Endothelial cell of umbilical vein (primary cell): ENCODE measurements at regions not wholly inside any gene's neighbourhood (a gene's known extent, or its start where the extent isn't known, plus 50 kb on each side); places are given as distances from the start of the nearest gene placed in this dataset.
"Not testable (repeated sequence)": the region's sequence is repeated elsewhere in the genome, so short reads cannot be mapped to it uniquely, and the experiment has no call there.

Experiments
- BruUV-seq: library from RNA; stranded (reverse); fragments of 400-500 nt; replicated peaks from 2 replicates; lab custom pipeline; 2021; lab: Mats Ljungman, UMichigan
- CTCF ChIA-PET: fragments of 300-600, 350-600 bp; sonication (Branson Sonifier 250); formaldehyde crosslinking; loops from one replicate; lab custom pipeline; 2021; ENCODE audit warnings: antibody characterized with exemption, inconsistent platforms; lab: Charles Lee
- POLR2A ChIA-PET: fragments of 300-600, 350-600 bp; sonication (Branson Sonifier 250); formaldehyde crosslinking; loops from one replicate; lab custom pipeline; 2021; ENCODE audit warnings: antibody characterized with exemption, inconsistent platforms; lab: Charles Lee
- DNase-seq: peaks from one replicate; pipeline ENCODE4 v3.0.0-alpha.2; 2011; ENCODE audit warnings: low read depth, low spot score
- FAIRE-seq: peaks from 2 replicates; lab custom pipeline; 2011; peaks lifted over from hg19 to GRCh38; lab: Jason Lieb, UNC
- H2AFZ ChIP-seq: 2 replicates; pipeline ENCODE4 v1.6.0; 2012; ENCODE audit warnings: low read depth, low read length, control low read depth, inconsistent platforms
- H3K27ac ChIP-seq: 2 replicates; pipeline ENCODE4 v1.5.1; 2011; ENCODE audit warnings: low read depth, mild to moderate bottlenecking, control low read depth, low read length, moderate library complexity; ENCODE audit not compliant: insufficient read depth
- H3K27me3 ChIP-seq, 2 experiments: 2 replicates each; pipeline versions ENCODE4 v1.6.0 to v1.6.1; 2011; ENCODE audit warnings: low read length in 2 of 2, mixed read lengths in 1 of 2; ENCODE audit not compliant: control insufficient read depth in 2 of 2, insufficient read depth in 2 of 2
- H3K36me3 ChIP-seq, 2 experiments: 2 replicates in 1 of 2; 3 replicates in 1 of 2; pipeline ENCODE4 v1.5.1; 2011; ENCODE audit warnings: low read length in 2 of 2, mild to moderate bottlenecking in 1 of 2, moderate library complexity in 1 of 2; ENCODE audit not compliant: control insufficient read depth in 2 of 2, insufficient read depth in 2 of 2; ENCODE audit errors: extremely low read depth in 1 of 2
- H3K4me1 ChIP-seq: 3 replicates; pipeline ENCODE4 v1.5.1; 2011; ENCODE audit warnings: mild to moderate bottlenecking, low read length; ENCODE audit not compliant: control insufficient read depth, insufficient read depth; ENCODE audit errors: extremely low read depth
- H3K4me2 ChIP-seq: 2 replicates; pipeline ENCODE4 v1.6.1; 2011; ENCODE audit warnings: low read length, control low read depth, mixed read lengths; ENCODE audit not compliant: insufficient read depth
- H3K4me3 ChIP-seq, 3 experiments: fragments of 200-600 bp in 1 of 3; sonication (generic), shearing (Covaris generic) in 1 of 3; replicated peaks in 1 of 3; 2 replicates each; pipeline ENCODE4 v1.5.1; 2011 to 2016; ENCODE audit warnings: control low read depth in 3 of 3, low read length in 3 of 3, mild to moderate bottlenecking in 2 of 3, inconsistent platforms in 1 of 3, low read depth in 1 of 3, moderate library complexity in 1 of 3; ENCODE audit not compliant: insufficient read depth in 1 of 3
- H3K79me2 ChIP-seq: 2 replicates; pipeline ENCODE4 v1.6.0; 2012; ENCODE audit warnings: low read length, inconsistent platforms; ENCODE audit not compliant: control insufficient read depth, insufficient read depth
- H3K9ac ChIP-seq: replicated peaks from 2 replicates; pipeline ENCODE3; 2011; ENCODE audit warnings: low read length, control low read depth; ENCODE audit not compliant: insufficient read depth; ENCODE audit errors: extremely low read depth
- H3K9me1 ChIP-seq: replicated peaks from 3 replicates; pipeline ENCODE4 v1.6.0; 2011; ENCODE audit warnings: mild to moderate bottlenecking, low read length; ENCODE audit not compliant: control insufficient read depth, insufficient read depth; ENCODE audit errors: extremely low read depth
- H3K9me3 ChIP-seq: replicated peaks from 2 replicates; pipeline ENCODE4 v1.5.1; 2012; ENCODE audit warnings: low read length, inconsistent platforms; ENCODE audit not compliant: control insufficient read depth, insufficient read depth
- H4K20me1 ChIP-seq: replicated peaks from 2 replicates; pipeline ENCODE3; 2011; ENCODE audit warnings: mild to moderate bottlenecking, low read length; ENCODE audit not compliant: control insufficient read depth, insufficient read depth; ENCODE audit errors: extremely low read depth
- EZH2 ChIP-seq: IDR thresholded peaks from 2 replicates; pipeline ENCODE4 v1.6.1; 2012; ENCODE audit warnings: borderline replicate concordance, low read depth, mild to moderate bottlenecking, moderate library complexity, low read length, inconsistent platforms; ENCODE audit not compliant: severe bottlenecking
- FOS ChIP-seq: IDR thresholded peaks from 2 replicates; pipeline ENCODE4 v1.6.1; 2011; ENCODE audit warnings: mild to moderate bottlenecking, low read length, moderate library complexity, borderline replicate concordance; ENCODE audit not compliant: insufficient read depth
- GATA2 ChIP-seq: IDR thresholded peaks from 2 replicates; pipeline ENCODE4 v1.7.0; 2011; ENCODE audit warnings: low read depth, mild to moderate bottlenecking, moderate library complexity, mixed read lengths, low read length; ENCODE audit not compliant: insufficient read length, insufficient read depth
- JUN ChIP-seq: IDR thresholded peaks from 2 replicates; pipeline ENCODE4 v1.6.1; 2011; ENCODE audit warnings: borderline replicate concordance, low read depth; ENCODE audit not compliant: insufficient read length, insufficient read depth
- MYC ChIP-seq: IDR thresholded peaks from one replicate; pipeline ENCODE4 v1.6.1; 2011; ENCODE audit warnings: mild to moderate bottlenecking, low read depth, low read length
- POLR2A ChIP-seq: IDR thresholded peaks from 2 replicates; pipeline ENCODE4 v1.6.1; 2012; ENCODE audit warnings: low read depth, mild to moderate bottlenecking, control low read depth, low read length
- POLR2AphosphoS5 ChIP-seq: IDR thresholded peaks from 2 replicates; pipeline ENCODE4 v1.6.1; 2012; ENCODE audit warnings: low read depth, mild to moderate bottlenecking, control low read depth, low read length, moderate library complexity; ENCODE audit not compliant: insufficient read depth
- dilution Hi-C: fragments of 300-500 bp; cut with MboI; formaldehyde crosslinking; loops from one replicate; pipeline ENCODE4 v1.15.0; 2019; ENCODE audit warnings: low sequenced_read_pairs; ENCODE audit not compliant: extremely low pct_ligation_motif_present
- intact Hi-C: fragments of 100-400 bp; cut with micrococcal nuclease; formaldehyde crosslinking; loops from one replicate; pipeline ENCODE4 v1.10.0; 2022
- TF ChIP-seq, protein P1 (sequence below): IDR thresholded peaks from 2 replicates; pipeline ENCODE4 v1.6.1; 2011; ENCODE audit not compliant: insufficient read depth, insufficient read length
- TF ChIP-seq, protein P2 (sequence below), 2 donors: IDR thresholded peaks; 1 replicate in 1 of 2; 2 replicates in 1 of 2; pipeline ENCODE4 v1.5.1; 2011; ENCODE audit warnings: low read length in 2 of 2, mild to moderate bottlenecking in 2 of 2, moderate library complexity in 2 of 2, control low read depth in 1 of 2, inconsistent platforms in 1 of 2, low read depth in 1 of 2; ENCODE audit not compliant: insufficient read depth in 1 of 2; ENCODE audit errors: extremely low read depth in 1 of 2

DNA sequence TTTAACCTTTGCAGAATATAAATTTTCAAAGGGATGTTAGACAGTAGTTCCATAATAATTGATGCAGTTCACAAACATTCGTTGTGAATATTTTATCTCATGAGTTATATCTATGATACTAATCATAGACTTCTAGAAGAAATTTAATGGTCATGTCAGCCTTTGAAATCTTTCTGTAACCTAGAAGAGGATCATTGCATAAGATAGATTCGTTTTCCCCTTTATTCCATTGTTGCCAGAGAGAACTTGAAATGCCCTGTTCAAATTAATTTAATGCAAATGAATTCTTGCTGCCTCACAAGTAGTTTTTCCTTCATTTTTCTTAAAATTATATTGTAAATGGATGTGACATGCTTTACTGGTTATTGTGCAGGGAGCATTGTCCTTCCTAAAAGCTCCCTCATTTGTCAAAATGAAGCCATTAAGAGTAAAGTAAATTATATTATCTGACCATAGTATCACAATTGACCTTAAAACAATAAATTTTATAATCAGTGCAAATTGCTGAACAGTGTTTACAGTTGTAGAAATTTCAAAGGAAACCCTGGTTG is 128.5 kb upstream of the ZNF717 start:
- TF ChIP-seq GATA2 (no peak), EZH2 (no peak), MYC (no peak), POLR2AphosphoS5 (no peak), POLR2A (no peak), JUN (no peak), FOS (no peak)
- TF ChIP-seq, protein P1, sequence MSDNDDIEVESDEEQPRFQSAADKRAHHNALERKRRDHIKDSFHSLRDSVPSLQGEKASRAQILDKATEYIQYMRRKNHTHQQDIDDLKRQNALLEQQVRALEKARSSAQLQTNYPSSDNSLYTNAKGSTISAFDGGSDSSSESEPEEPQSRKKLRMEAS: no peak
- TF ChIP-seq, protein P2, sequence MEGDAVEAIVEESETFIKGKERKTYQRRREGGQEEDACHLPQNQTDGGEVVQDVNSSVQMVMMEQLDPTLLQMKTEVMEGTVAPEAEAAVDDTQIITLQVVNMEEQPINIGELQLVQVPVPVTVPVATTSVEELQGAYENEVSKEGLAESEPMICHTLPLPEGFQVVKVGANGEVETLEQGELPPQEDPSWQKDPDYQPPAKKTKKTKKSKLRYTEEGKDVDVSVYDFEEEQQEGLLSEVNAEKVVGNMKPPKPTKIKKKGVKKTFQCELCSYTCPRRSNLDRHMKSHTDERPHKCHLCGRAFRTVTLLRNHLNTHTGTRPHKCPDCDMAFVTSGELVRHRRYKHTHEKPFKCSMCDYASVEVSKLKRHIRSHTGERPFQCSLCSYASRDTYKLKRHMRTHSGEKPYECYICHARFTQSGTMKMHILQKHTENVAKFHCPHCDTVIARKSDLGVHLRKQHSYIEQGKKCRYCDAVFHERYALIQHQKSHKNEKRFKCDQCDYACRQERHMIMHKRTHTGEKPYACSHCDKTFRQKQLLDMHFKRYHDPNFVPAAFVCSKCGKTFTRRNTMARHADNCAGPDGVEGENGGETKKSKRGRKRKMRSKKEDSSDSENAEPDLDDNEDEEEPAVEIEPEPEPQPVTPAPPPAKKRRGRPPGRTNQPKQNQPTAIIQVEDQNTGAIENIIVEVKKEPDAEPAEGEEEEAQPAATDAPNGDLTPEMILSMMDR (IDR thresholded peaks at IDR 0.05; ENCODE audit: extremely low read depth in 1 of 2, insufficient read depth in 1 of 2, low read depth in 1 of 2, low read length in 2 of 2): no peak
- Histone ChIP-seq H2AFZ (no peak overlapping the region), H4K20me1 (no peaks in the 10 kb centered on the region), H3K4me2 (no peak overlapping the region), H3K9me3 (no peaks in the 10 kb centered on the region), H3K9me1 (no peaks in the 10 kb centered on the region), H3K9ac (no peak overlapping the region), H3K4me3 (no peak overlapping the region), H3K36me3 (no peaks in the 10 kb centered on the region), H3K27me3 (no peaks in the 10 kb centered on the region), H3K79me2 (no peaks in the 10 kb centered on the region), H3K27ac (no peak overlapping the region), H3K4me1 (no peaks in the 10 kb centered on the region)
- POLR2A ChIA-PET: no interaction called here
- DNase-seq (no peak), FAIRE-seq (no peak)
- intact Hi-C loops (no loop called here), dilution Hi-C loops (no loop called here)
- BruUV-seq: no TSS peak
- CTCF ChIA-PET: no interaction called here

DNA sequence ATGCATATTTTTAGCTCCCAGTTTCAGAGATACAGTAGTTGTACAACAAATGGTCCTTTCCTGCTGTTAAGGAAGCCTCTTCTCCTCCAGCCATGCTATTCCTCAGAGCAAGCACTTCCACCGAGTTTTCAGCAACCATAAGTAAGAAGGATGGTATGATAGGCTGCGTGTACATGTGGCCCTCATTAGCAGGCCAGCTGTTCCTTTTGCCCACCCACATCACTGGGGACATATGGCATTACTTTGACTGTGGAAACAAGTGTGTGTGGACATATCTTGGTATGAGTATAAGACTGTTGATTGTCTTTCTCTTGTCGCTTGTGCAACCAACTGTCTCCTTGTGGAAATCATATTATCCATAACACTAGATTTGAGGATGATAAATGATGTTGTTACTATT is 129.4 kb upstream of the ZNF717 start:
- H3K4me2 ChIP-seq, H4K20me1 ChIP-seq, H3K9me1 ChIP-seq, H3K9me3 ChIP-seq, H3K27me3 ChIP-seq, H3K27ac ChIP-seq, H3K4me1 ChIP-seq, H3K79me2 ChIP-seq, BruUV-seq, POLR2A ChIA-PET, DNase-seq, H2AFZ ChIP-seq, FAIRE-seq, H3K36me3 ChIP-seq, dilution Hi-C loops, H3K4me3 ChIP-seq, intact Hi-C loops, H3K9ac ChIP-seq, CTCF ChIA-PET: not testable (repeated sequence)
